C1 segment of cervical spinal cord (tissue), 14 donors: ENCODE measurements at regions not wholly inside any gene's neighbourhood (a gene's known extent, or its start where the extent isn't known, plus 50 kb on each side); places are given as distances from the start of the nearest gene placed in this dataset.
"Not testable (repeated sequence)": the region's sequence is repeated elsewhere in the genome, so short reads cannot be mapped to it uniquely, and the experiment has no call there.

Experiments used
- DNase-seq, 14 donors: peaks; one replicate each; lab custom pipeline; 2025; lab: John Stamatoyannopoulos, UW

GRCh38 chr11:12058425-12059115 is 50.1 kb upstream of the DKK3 start:
- no peak for DNase-seq

- DNase-seq: not testable (repeated sequence)
Observed at GRCh38 chr11:12059144-12059543, 50.7 kb upstream of the DKK3 start.

GRCh38 chr11:12060385-12060985 is 49.9 kb upstream of the MICAL2 start:
- DNase-seq: peak in 1 of 14 donors; percentile 82
